WI38 (cell line): ENCODE measurements at regions not wholly inside any gene's neighbourhood (a gene's known extent, or its start where the extent isn't known, plus 50 kb on each side); places are given as distances from the start of the nearest gene placed in this dataset.

Experiments used
- H3K4me3 ChIP-seq: 2 replicates; pipeline ENCODE4 v1.5.1; 2011; ENCODE audit warnings: low read depth, mild to moderate bottlenecking, control low read depth, low read length
- CTCF ChIP-seq: IDR thresholded peaks from 2 replicates; pipeline ENCODE4 v1.5.1; 2012; ENCODE audit warnings: low read depth, mild to moderate bottlenecking, control low read depth, low read length

GRCh38 chr18:42475157-42475556 lies 520.1 kb downstream of the PIK3C3 start:
- no peak for TF ChIP-seq CTCF
- H3K4me3 ChIP-seq = no peak overlapping the region

GRCh38 chr18:42477267-42477666 lies 522.2 kb downstream of the PIK3C3 start:
- no peak for TF ChIP-seq CTCF
- no peak overlapping the region for H3K4me3 ChIP-seq

DNA sequence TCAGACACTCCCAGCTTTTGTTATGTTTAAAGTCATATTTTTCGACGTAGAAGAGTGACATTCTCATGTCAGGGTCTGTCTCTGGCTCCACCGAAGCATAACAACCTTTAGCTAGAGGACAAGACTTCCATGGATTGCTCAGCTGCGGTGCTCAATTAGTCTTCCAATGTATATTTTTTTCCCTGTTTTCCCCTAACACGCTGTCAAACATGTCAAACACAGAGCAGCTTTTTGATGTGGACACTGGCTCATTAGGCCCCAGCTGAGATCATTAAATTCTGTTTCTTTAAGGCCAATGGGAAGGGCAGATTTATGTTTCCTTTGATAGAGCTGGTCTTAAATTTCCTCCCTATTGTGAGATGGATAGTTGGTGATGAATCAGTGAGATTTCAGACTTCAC lies 525.4 kb downstream of the PIK3C3 start:
- no peak overlapping the region for H3K4me3 ChIP-seq
- TF ChIP-seq CTCF = no peak

- no peak for TF ChIP-seq CTCF
Observed at GRCh38 chr18:42484648-42485047, 529.6 kb downstream of the PIK3C3 start.

GRCh38 chr18:42486271-42486670 lies 531.2 kb downstream of the PIK3C3 start:
- no peak for TF ChIP-seq CTCF
- no peak overlapping the region for H3K4me3 ChIP-seq

More at GRCh38 chr18:42484648-42485047, 529.6 kb downstream of the PIK3C3 start:
- no peak overlapping the region for H3K4me3 ChIP-seq

GRCh38 chr18:42508683-42509296 lies 553.8 kb downstream of the PIK3C3 start:
- H3K4me3 ChIP-seq = no peak overlapping the region
- no peak for TF ChIP-seq CTCF

GRCh38 chr18:42509750-42510415 lies 554.8 kb downstream of the PIK3C3 start:
- no peak for TF ChIP-seq CTCF
- no peak overlapping the region for H3K4me3 ChIP-seq
